ENCODE measurements at regions not wholly inside any gene's neighbourhood (a gene's known extent, or its start where the extent isn't known, plus 50 kb on each side); places are given as distances from the start of the nearest gene placed in this dataset.

GRCh38 chrX:131778269-131779218 lies 234.7 kb downstream of the OR13H1 start:
- intact Hi-C loops (cut with micrococcal nuclease) = no loop called here

DNA sequence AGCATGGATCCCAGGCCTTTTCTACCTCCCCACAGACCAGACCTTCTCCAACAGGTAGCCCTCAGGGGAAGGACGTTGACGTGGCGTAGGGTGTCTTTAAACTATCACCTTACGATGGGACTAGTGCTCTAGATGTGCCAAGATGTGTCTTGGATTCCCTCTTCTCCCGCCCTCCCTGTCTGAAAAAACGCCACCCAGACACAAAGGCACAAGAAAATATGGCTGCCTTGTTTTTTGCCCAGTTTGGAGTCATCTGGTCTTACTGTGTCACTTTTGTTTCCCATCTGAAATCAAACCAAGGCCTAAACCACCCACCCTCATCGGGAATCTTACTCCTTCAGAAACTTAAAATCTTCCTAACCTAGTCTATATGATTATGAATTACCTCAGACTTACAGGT lies 235.4 kb downstream of the OR13H1 start:
- intact Hi-C loops (cut with micrococcal nuclease) = no loop called here

DNA sequence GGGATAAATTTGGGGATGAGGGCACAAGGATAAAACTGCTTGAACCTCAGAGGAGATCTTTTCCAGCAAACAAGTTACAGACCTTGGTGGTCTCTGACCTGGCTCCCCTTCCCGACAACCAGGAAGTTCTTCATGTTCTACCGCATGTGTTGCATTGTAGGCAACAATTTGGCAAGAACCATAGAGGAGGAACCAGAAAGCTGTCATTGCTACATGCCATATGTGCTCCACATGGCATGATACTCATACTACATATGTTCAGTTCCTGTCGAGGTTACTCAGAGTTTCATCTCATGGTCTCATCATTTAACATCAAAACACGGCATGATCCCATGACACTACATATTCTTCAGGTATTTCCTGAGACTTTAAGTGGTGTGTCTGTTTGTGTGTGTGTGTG lies 235.9 kb downstream of the OR13H1 start:
- intact Hi-C loops (cut with micrococcal nuclease) = no loop called here

- intact Hi-C loops (cut with micrococcal nuclease) = no loop called here
These were observed 238.8 kb downstream of the OR13H1 start for GRCh38 chrX:131782646-131783045.

GRCh38 chrX:131783555-131784308 lies 239.4 kb upstream of the STK26 start:
- intact Hi-C loops (cut with micrococcal nuclease) = no loop called here

DNA sequence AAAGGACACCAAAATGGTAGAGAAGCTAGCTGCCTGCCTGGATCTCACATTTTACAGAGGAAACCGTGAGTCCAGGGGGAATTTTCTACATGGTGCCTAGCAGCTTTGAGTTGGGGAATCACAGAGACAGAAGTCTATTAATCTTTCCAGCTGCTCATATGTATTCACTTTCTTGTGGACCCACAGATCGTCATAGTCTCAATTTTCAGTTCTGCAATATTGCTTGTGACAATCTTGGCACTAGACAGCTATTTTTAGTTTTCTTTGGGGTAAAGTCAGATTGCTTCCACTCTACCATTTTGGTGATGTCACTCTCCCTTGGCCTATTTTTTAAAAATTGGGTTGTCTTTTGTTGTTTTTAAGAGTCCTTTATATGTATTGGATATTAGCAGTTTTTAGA lies 233.4 kb upstream of the STK26 start:
- intact Hi-C loops (cut with micrococcal nuclease) = no loop called here

DNA sequence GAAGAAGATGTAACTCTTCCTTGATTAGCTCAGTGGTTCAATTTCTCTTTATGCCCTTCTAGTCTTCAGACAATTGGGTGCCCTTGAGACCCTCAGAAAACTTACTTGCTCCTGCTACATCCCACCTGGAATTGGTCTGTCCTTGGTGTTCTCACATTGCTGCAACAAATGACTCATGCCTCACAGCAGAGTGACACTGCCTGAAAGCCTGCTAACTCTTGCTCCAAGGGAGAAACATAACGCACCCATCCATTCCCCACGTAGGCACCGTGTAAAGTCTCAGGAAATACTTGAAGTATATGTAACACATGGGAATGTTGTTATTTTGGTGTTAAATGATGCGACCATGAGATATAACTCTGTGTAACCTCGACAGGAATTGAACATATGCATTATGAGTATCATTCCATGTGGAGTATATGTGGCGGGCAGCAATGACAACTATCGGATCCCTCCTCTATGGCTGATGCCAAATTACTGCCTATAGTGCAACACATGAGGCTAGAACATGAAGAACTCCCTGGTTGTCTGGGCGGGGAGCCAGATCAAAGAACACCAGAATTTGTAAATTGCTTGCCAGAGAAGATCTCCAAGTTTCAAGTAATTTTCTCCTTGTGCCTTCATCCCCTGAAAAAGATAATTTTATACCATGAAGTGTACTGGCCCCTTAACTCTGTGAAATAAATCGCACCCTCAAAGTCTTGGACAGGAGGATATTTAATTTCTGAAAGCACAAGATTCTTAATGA lies 231.3 kb upstream of the STK26 start:
- intact Hi-C loops (cut with micrococcal nuclease) = no loop called here

DNA sequence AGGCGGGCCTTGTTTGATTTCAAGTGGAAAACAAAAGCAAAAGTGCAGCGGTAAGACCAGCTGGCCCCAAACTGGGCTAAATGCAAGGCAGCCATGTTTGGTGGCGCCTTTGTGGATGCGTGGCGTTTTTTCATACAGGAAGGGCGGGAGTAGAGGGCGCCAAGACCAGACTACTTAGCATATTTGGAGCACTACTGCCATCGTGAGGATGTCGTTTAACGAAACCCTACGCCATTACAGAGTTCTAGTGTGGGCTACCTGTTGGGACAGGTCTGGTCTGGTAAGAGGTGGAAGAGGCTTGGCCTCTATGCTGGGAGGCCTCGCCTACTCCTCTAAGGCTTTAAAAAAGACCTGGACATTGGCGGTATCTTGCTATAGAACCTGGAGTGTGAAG lies 230.7 kb upstream of the STK26 start:
- intact Hi-C loops (cut with micrococcal nuclease) = no loop called here

- intact Hi-C loops (cut with micrococcal nuclease) = no loop called here
These were observed 230.2 kb upstream of the STK26 start for GRCh38 chrX:131792789-131793462.

DNA sequence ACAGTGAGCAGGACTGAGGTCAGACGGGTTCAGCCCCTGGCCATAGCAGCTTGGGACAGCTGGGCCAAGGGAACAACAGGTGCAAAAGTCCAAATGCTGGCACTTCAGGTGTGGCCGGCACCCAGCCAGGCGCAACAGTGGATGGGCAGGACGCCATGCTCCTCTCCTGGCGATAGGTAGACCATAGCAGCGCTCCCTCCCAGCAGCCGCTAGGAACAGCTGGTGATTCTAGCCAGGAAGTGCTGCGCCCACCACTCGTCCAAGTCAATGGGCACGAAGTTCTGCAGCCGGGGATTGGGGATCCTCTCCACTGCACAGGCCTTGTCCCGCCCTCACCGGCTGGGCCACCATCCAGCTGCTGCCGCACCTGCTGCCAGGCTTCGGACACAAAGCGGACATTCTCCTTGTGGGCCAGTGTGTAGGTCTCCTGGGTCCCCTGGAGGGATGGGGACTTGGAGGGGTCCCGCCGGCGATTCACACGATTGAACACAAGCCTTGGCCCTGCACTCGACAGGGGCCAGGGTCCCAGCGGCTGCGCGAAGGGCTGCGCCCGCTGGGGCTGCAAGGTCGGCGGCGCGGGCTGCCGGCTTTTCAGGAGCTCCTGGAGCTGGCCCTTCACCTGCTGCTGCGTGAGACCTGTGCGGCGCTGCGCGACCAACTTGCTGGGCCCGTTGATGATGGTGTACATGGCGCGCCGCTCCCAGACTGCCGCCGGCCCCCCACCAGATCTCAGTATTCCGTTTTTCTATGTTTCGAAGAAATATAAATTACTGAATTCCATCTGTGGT lies 227.5 kb upstream of the STK26 start:
- intact Hi-C loops (cut with micrococcal nuclease) = no loop called here

- intact Hi-C loops (cut with micrococcal nuclease) = no loop called here
These were observed 222.0 kb upstream of the STK26 start for GRCh38 chrX:131801066-131801465.

GRCh38 chrX:131801911-131802310 lies 221.2 kb upstream of the STK26 start:
- intact Hi-C loops (cut with micrococcal nuclease) = loop anchor here (2.0 kb wide), 1 partner anchor 825 kb away; no protein-coding TSS in a partner anchor

DNA sequence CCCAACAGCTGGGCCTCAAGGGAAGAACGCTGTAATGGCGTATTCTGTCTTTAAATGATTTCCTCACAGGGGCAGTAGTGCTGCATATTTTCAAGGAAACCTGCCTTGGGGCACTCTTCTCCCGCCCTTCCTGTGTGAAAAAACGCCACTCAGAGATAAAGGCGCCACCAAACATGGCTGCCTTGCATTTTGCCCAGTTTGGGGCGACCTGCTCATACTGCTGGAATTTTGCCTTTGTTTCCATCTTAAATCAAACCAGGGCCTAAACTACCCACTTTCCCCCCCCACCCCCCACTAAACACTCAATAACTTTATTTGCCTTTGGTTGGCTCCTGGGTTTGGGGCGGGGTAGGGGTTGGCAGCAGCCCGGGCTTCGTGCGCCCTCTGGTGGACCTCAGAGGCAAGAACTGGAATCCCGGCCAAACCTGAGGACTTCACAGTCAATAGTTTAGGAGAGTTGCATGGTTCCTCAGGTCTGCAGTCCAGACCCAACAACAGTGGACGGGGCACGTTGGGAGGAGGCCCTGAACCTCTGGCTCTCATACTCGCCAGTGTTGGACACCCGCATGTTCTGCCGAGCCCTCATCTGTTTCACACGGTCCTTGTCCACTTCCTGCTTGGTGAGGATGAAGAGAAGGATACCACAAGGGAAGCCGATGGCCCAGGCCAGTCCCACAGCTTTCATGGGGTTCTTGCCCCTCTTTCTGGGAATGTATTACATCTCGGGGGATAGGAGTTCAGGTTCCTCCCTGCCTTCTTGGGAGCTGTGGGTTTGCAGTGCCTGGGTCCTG lies 220.1 kb upstream of the STK26 start:
- intact Hi-C loops (cut with micrococcal nuclease) = loop anchor here (2.0 kb wide), 1 partner anchor 826 kb away; no protein-coding TSS in a partner anchor

DNA sequence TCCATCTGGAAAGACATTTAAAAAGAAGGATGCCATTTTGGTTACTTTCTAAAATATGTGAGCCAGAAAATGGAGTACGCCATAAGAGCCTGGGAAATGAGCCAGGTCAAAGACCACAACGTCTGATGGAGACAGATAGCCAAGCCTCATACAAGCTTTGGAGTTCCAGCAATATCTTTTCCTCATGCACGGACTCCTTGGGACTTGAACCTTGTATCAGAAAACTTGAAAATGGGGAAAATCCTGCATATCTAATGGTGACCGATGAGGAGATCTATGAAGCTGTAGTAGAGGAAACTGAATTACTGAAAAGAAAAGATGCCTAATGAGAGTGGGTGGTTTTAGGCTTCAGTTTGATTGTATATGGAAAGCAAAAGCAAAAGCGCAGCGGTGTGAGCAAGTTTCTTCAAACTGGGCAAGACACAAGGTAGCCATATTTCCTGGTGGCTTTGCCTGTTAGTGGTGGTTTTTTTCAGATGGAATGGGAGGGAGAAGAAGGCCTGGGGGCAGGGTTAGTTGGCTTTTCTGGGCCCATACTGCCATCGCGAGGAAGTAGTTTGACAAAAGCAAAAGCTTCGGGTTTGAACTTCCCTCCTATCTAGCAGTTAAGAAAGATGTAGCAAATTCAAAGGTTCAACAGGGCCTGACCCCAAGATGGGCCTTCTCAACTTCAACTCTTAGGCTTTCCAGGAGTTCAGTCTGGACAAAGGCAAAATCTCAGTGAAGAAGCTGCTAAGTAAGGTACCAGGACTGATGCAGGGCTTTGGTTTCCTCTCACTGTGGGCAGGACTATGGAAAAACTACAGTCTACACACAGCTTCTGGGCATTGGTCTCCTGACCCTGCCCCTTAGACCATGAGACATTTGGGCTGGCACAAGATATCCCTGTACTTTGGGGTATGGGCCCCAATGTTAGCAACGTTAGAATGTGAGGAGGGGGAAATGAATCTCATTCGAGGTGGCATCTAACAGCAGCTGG lies 210.0 kb upstream of the STK26 start:
- intact Hi-C loops (cut with micrococcal nuclease) = loop anchor here (1.0 to 10.0 kb wide), 10 partner anchors 15 to 1990 kb away; partner anchors contain the start of genes ENOX2, MBNL3, RAB33A and UTP14A

DNA sequence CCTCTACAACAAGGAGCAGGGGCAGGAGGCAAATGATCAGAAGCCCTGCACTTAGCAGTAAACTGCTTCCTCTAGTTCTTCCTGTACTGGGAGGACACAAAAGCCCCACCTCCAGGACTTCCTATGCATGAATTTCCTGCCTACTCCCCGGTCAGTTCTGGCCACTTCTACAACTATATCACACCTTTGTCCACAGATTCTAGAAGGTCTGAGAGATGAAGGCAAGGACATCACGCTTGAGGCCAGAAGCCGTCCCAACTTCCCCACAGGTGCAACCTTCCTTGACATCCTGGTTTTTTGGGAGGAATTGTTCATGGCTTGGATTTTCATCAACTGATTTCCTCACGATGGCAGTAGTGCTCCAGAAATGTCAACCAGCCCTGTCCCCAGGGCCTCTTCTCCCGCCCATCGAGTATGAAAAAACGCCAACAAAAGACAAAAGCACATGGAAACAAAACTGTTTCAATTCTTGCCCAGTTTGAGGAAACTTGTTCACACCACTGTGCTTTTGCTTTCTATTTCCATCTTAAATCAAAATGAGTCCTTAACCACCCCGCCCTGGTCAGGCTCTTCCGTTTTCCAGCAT lies 206.5 kb upstream of the STK26 start:
- intact Hi-C loops (cut with micrococcal nuclease) = loop anchor here (1.0 to 10.0 kb wide), 3 partner anchors 12 to 1912 kb away; partner anchors contain the start of gene UTP14A

GRCh38 chrX:131818297-131818936 lies 204.7 kb upstream of the STK26 start:
- intact Hi-C loops (cut with micrococcal nuclease) = loop anchor here (10.0 kb wide), 2 partner anchors 1734 to 1914 kb away; partner anchors contain the start of gene UTP14A
